ENCODE measurements at regions not wholly inside any gene's neighbourhood (a gene's known extent, or its start where the extent isn't known, plus 50 kb on each side); places are given as distances from the start of the nearest gene placed in this dataset.

DNA sequence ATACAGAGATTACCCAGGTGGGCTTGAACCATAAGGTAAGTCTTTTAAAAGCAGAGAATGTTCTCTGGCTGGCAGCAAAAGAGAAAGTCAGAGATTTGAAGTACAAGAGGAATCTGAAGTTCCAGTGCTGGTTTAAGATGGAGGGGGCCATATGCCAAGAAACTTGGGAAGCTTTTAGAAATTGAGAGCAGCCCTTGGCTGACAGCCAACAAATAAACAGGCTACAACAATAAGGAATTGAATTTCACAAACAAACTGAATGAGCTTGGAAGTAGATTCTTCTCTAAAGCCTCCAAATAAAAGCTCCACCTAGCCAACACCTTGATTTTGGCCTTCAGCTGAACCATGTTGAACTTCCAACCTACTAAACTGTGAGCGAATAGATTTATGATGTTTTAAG, 85.7 kb downstream of the TRIM42 start:
- TF ChIP-seq POLR2AphosphoS5 (IDR thresholded peaks at IDR 0.05; ENCODE audit: borderline replicate concordance, low read depth, low read length) (no peak), FOXP2 (optimal IDR thresholded peaks at IDR 0.05; ENCODE audit: control extremely low read depth, extremely low read length, insufficient read depth) (no peak)
